Fibroblast of villous mesenchyme (primary cell): ENCODE measurements at regions not wholly inside any gene's neighbourhood (a gene's known extent, or its start where the extent isn't known, plus 50 kb on each side); places are given as distances from the start of the nearest gene placed in this dataset.

ENCODE experiments used
- DNase-seq: peaks from one replicate; pipeline ENCODE4 v3.0.0-alpha.2; 2010; ENCODE audit warnings: low read depth
- H3K4me3 ChIP-seq: 2 replicates; pipeline ENCODE4 v1.5.1; 2011; ENCODE audit warnings: low read depth, mild to moderate bottlenecking, low read length
- CTCF ChIP-seq: IDR thresholded peaks from 2 replicates; pipeline ENCODE4 v1.5.1; 2012; ENCODE audit warnings: low read depth, mild to moderate bottlenecking, low read length; ENCODE audit not compliant: insufficient read depth

GRCh38 chr5:18752317-18752716 is 1118.1 kb downstream of the TAF11L14 start:
- no peak overlapping the region for H3K4me3 ChIP-seq
- TF ChIP-seq CTCF: no peak
- no peak for DNase-seq

GRCh38 chr5:18754201-18754600 is 1119.9 kb downstream of the TAF11L14 start:
- no peak for TF ChIP-seq CTCF
- no peak overlapping the region for H3K4me3 ChIP-seq
- no peak for DNase-seq

GRCh38 chr5:18761801-18762200 is 1127.5 kb downstream of the TAF11L14 start:
- DNase-seq: no peak
- TF ChIP-seq CTCF: no peak
- no peak overlapping the region for H3K4me3 ChIP-seq

- H3K4me3 ChIP-seq: no peak overlapping the region
- no peak for DNase-seq
- TF ChIP-seq CTCF: no peak
Measured at GRCh38 chr5:18764161-18764560, 1129.9 kb downstream of the TAF11L14 start.

GRCh38 chr5:18765304-18765703 is 1131.0 kb downstream of the TAF11L14 start:
- DNase-seq: no peak
- TF ChIP-seq CTCF: no peak
- no peak overlapping the region for H3K4me3 ChIP-seq

- no peak for DNase-seq
- no peak for TF ChIP-seq CTCF
- H3K4me3 ChIP-seq: no peak overlapping the region
Measured at GRCh38 chr5:18771097-18771610, 1136.9 kb downstream of the TAF11L14 start.

- TF ChIP-seq CTCF: no peak
- no peak for DNase-seq
- no peak overlapping the region for H3K4me3 ChIP-seq
Measured at GRCh38 chr5:18772475-18772874, 1138.2 kb downstream of the TAF11L14 start.
